Hepatocyte (in vitro differentiated cells): ENCODE measurements at regions not wholly inside any gene's neighbourhood (a gene's known extent, or its start where the extent isn't known, plus 50 kb on each side); places are given as distances from the start of the nearest gene placed in this dataset.

Experiments
- EZH2 ChIP-seq: fragments of 200-600 bp; sonication (generic); IDR thresholded peaks from 2 replicates; pipeline ENCODE4 v1.6.1; 2016; ENCODE audit warnings: antibody characterized with exemption, mild to moderate bottlenecking, borderline replicate concordance
- TF ChIP-seq, protein P1 (sequence below): fragments of 200-600 bp; sonication (generic); IDR thresholded peaks from 2 replicates; pipeline ENCODE4 v1.5.1; 2016; ENCODE audit warnings: antibody characterized with exemption, mild to moderate bottlenecking; ENCODE audit not compliant: poor library complexity

DNA sequence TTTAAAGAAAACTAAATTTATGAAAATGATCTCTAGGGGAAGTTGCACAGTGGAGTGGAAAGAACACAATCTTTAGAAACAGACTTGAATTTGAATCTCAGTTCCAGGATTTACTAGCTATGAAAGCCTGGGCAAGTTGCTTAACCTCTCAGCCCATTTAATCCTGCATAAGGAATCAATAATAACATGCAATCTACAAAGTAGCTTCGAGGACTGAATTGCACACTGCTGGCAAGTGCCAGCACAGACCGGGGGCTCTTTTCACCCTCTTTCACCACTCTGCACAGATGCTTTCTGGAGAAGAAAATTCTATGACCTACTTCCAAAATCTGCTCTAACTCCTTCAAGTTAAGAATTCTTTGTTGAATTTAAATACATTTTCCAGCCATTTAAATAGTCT is 63.4 kb upstream of the ANK3 start:
- TF ChIP-seq, protein P1, sequence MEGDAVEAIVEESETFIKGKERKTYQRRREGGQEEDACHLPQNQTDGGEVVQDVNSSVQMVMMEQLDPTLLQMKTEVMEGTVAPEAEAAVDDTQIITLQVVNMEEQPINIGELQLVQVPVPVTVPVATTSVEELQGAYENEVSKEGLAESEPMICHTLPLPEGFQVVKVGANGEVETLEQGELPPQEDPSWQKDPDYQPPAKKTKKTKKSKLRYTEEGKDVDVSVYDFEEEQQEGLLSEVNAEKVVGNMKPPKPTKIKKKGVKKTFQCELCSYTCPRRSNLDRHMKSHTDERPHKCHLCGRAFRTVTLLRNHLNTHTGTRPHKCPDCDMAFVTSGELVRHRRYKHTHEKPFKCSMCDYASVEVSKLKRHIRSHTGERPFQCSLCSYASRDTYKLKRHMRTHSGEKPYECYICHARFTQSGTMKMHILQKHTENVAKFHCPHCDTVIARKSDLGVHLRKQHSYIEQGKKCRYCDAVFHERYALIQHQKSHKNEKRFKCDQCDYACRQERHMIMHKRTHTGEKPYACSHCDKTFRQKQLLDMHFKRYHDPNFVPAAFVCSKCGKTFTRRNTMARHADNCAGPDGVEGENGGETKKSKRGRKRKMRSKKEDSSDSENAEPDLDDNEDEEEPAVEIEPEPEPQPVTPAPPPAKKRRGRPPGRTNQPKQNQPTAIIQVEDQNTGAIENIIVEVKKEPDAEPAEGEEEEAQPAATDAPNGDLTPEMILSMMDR, result no peak
- no peak for TF ChIP-seq EZH2
